NT2/D1 (cell line): ENCODE measurements at regions not wholly inside any gene's neighbourhood (a gene's known extent, or its start where the extent isn't known, plus 50 kb on each side); places are given as distances from the start of the nearest gene placed in this dataset.

Source experiments
- SUZ12 ChIP-seq: IDR thresholded peaks from 2 replicates; pipeline ENCODE4 v1.6.1; 2011; ENCODE audit not compliant: insufficient read length, insufficient read depth; ENCODE audit errors: extremely low read depth
- YY1 ChIP-seq: IDR thresholded peaks from 2 replicates; pipeline ENCODE4 v1.6.1; 2011; ENCODE audit not compliant: insufficient read length, insufficient read depth
- ZNF274 ChIP-seq: IDR thresholded peaks from 2 replicates; pipeline ENCODE4 v1.6.1; 2011; ENCODE audit warnings: mild to moderate bottlenecking, low read depth, low read length

- TF ChIP-seq YY1 (no peak), ZNF274 (no peak), SUZ12 (no peak)
Measured at GRCh38 chr17:51428668-51429495, 168.5 kb downstream of the UTP18 start.
